H9 (cell line): ENCODE measurements at regions not wholly inside any gene's neighbourhood (a gene's known extent, or its start where the extent isn't known, plus 50 kb on each side); places are given as distances from the start of the nearest gene placed in this dataset.

Experiments
- DNase-seq: peaks from one replicate; pipeline ENCODE4 v3.0.0-alpha.2; 2017
- H2AFZ ChIP-seq: one replicate; pipeline ENCODE4 v1.6.1; 2013; ENCODE audit warnings: mild to moderate bottlenecking, low read length, control low read depth, moderate library complexity
- H2AK5ac ChIP-seq: 2 replicates; pipeline ENCODE4 v1.6.1; 2013; ENCODE audit warnings: low read length, control low read depth, mixed read lengths; ENCODE audit not compliant: insufficient read length
- H2BK120ac ChIP-seq: one replicate; pipeline ENCODE4 v1.6.1; 2013; ENCODE audit warnings: low read depth, mild to moderate bottlenecking, low read length, control low read depth, inconsistent platforms; ENCODE audit not compliant: poor library complexity, severe bottlenecking
- H2BK12ac ChIP-seq: 2 replicates; pipeline ENCODE4 v1.6.1; 2013; ENCODE audit warnings: low read length, control low read depth, mixed read lengths, low read depth; ENCODE audit not compliant: insufficient read length
- H2BK15ac ChIP-seq: 2 replicates; pipeline ENCODE4 v1.6.1; 2013; ENCODE audit warnings: low read depth, low read length, control low read depth
- H2BK20ac ChIP-seq: one replicate; pipeline ENCODE4 v1.6.1; 2013; ENCODE audit warnings: low read depth, mild to moderate bottlenecking, low read length, control low read depth, inconsistent platforms; ENCODE audit not compliant: poor library complexity, severe bottlenecking
- H2BK5ac ChIP-seq: 2 replicates; pipeline ENCODE4 v1.6.1; 2013; ENCODE audit warnings: low read length, control low read depth, mixed read lengths; ENCODE audit not compliant: insufficient read length
- H3K14ac ChIP-seq: 2 replicates; pipeline ENCODE4 v1.6.1; 2013; ENCODE audit warnings: low read length, control low read depth; ENCODE audit not compliant: insufficient read depth
- H3K18ac ChIP-seq: 2 replicates; pipeline ENCODE4 v1.6.1; 2013; ENCODE audit warnings: low read depth, mild to moderate bottlenecking, mixed read lengths, low read length, control low read depth; ENCODE audit not compliant: insufficient read length
- H3K23ac ChIP-seq: 2 replicates; pipeline ENCODE4 v1.6.1; 2013; ENCODE audit warnings: low read length, control low read depth, mixed read lengths, low read depth; ENCODE audit not compliant: insufficient read length
- H3K23me2 ChIP-seq: 2 replicates; pipeline ENCODE4 v1.6.1; 2013; ENCODE audit warnings: low read depth, mild to moderate bottlenecking, mixed read lengths, low read length, control low read depth; ENCODE audit not compliant: insufficient read length, poor library complexity, severe bottlenecking
- H3K27ac ChIP-seq: 2 replicates; pipeline ENCODE4 v1.5.1; 2013; ENCODE audit warnings: low read length, control low read depth, mixed read lengths, low read depth; ENCODE audit not compliant: insufficient read length
- H3K27me3 ChIP-seq: 2 replicates; pipeline ENCODE4 v1.6.1; 2013; ENCODE audit warnings: low read length, control low read depth, inconsistent platforms; ENCODE audit not compliant: insufficient read depth
- H3K4ac ChIP-seq: 2 replicates; pipeline ENCODE4 v1.6.1; 2013; ENCODE audit warnings: low read depth, mild to moderate bottlenecking, control low read depth, inconsistent platforms, low read length, moderate library complexity
- H3K4me1 ChIP-seq: 2 replicates; pipeline ENCODE4 v1.6.1; 2013; ENCODE audit warnings: low read length, control low read depth, inconsistent platforms; ENCODE audit not compliant: insufficient read depth
- H3K4me2 ChIP-seq: 2 replicates; pipeline ENCODE4 v1.6.1; 2013; ENCODE audit warnings: low read length, control low read depth, mixed read lengths; ENCODE audit not compliant: insufficient read length, insufficient read depth
- H3K56ac ChIP-seq: 2 replicates; pipeline ENCODE4 v1.6.1; 2013; ENCODE audit warnings: low read depth, mild to moderate bottlenecking, mixed read lengths, low read length, control low read depth; ENCODE audit not compliant: insufficient read length
- H3K79me1 ChIP-seq: 2 replicates; pipeline ENCODE4 v1.6.1; 2013; ENCODE audit warnings: low read depth, mild to moderate bottlenecking, moderate library complexity, low read length, control low read depth, inconsistent platforms; ENCODE audit not compliant: insufficient read depth, poor library complexity, severe bottlenecking
- H3K79me2 ChIP-seq: 2 replicates; pipeline ENCODE4 v1.6.1; 2013; ENCODE audit warnings: low read length, control low read depth, inconsistent platforms; ENCODE audit not compliant: insufficient read depth
- H3K9ac ChIP-seq: 2 replicates; pipeline ENCODE4 v1.6.1; 2013; ENCODE audit warnings: low read length, control low read depth, mixed read lengths; ENCODE audit not compliant: insufficient read length; ENCODE audit errors: extremely low read depth
- H3K9me3 ChIP-seq: one replicate; pipeline ENCODE4 v1.6.1; 2013; ENCODE audit warnings: low read depth, low read length, inconsistent platforms; ENCODE audit not compliant: control insufficient read depth
- H3T11ph ChIP-seq: one replicate; pipeline ENCODE4 v1.6.1; 2013; ENCODE audit warnings: mild to moderate bottlenecking, low read length, control low read depth, inconsistent platforms
- H4K20me1 ChIP-seq: one replicate; pipeline ENCODE4 v1.6.1; 2013; ENCODE audit not compliant: control insufficient read depth, insufficient read length, insufficient read depth
- H4K5ac ChIP-seq: 2 replicates; pipeline ENCODE4 v1.6.1; 2013; ENCODE audit warnings: low read depth, mild to moderate bottlenecking, mixed read lengths, low read length, control low read depth; ENCODE audit not compliant: insufficient read length
- H4K8ac ChIP-seq: replicated peaks from 2 replicates; pipeline ENCODE4 v1.6.1; 2013; ENCODE audit warnings: low read length, control low read depth, mixed read lengths, low read depth; ENCODE audit not compliant: insufficient read length
- H4K91ac ChIP-seq: 2 replicates; pipeline ENCODE4 v1.6.1; 2013; ENCODE audit warnings: low read depth, mild to moderate bottlenecking, moderate library complexity, mixed read lengths, low read length, control low read depth; ENCODE audit not compliant: insufficient read length
- H3K27ac Mint-ChIP-seq, 3 experiments: 2 replicates in 2 of 3; 3 replicates in 1 of 3; pipeline ENCODE4 v1.8.0; 2020 to 2021; ENCODE audit warnings: mixed read lengths in 3 of 3, mild to moderate bottlenecking in 1 of 3, moderate library complexity in 1 of 3
- H3K27me3 Mint-ChIP-seq: 2 replicates; pipeline ENCODE4 v1.8.0; 2021; ENCODE audit warnings: low read depth, mild to moderate bottlenecking, moderate library complexity, mixed read lengths
- H3K36me3 Mint-ChIP-seq, 3 experiments: 2 replicates in 2 of 3; 3 replicates in 1 of 3; pipeline ENCODE4 v1.8.0; 2020 to 2021; ENCODE audit warnings: low read depth in 3 of 3, mixed read lengths in 3 of 3; ENCODE audit not compliant: insufficient read depth in 1 of 3
- H3K4me1 Mint-ChIP-seq, 2 experiments: 2 replicates each; pipeline ENCODE4 v1.8.0; 2020; ENCODE audit warnings: mixed read lengths in 2 of 2
- H3K4me3 Mint-ChIP-seq, 2 experiments: 2 replicates in 1 of 2; 3 replicates in 1 of 2; pipeline ENCODE4 v1.8.0; 2020 to 2021; ENCODE audit warnings: mild to moderate bottlenecking in 2 of 2, mixed read lengths in 2 of 2, moderate library complexity in 1 of 2
- H3K9me3 Mint-ChIP-seq, 2 experiments: 2 replicates in 1 of 2; 3 replicates in 1 of 2; pipeline ENCODE4 v1.8.0; 2020; ENCODE audit warnings: mild to moderate bottlenecking in 2 of 2, mixed read lengths in 2 of 2, moderate library complexity in 1 of 2
- CTCF ChIP-seq: fragments of 200-600 bp; sonication (generic); conservative IDR thresholded peaks from 3 replicates; pipeline ENCODE4 v1.8.0; 2021; ENCODE audit warnings: antibody characterized with exemption, mild to moderate bottlenecking
- WGBS: extraction: QIAGEN DNeasy Blood & Tissue Kit; methylation state at CpG from one replicate; pipeline ENCODE4 v1.1.7; 2013; ENCODE audit warnings: missing lambda C conversion rate, low lambda C conversion rate, mixed read lengths; ENCODE audit not compliant: insufficient read length; ENCODE audit errors: extremely low coverage; 5-methylcytosine and 5-hydroxymethylcytosine counted together

- Histone ChIP-seq H4K8ac (no peak overlapping the region), H3K18ac (no peak overlapping the region), H3T11ph (no peak overlapping the region), H3K23ac (no peak overlapping the region), H3K4me1 (no peaks in the 10 kb centered on the region), H2BK12ac (no peak overlapping the region), H4K20me1 (no peaks in the 10 kb centered on the region), H3K4me2 (no peak overlapping the region), H2BK120ac (no peak overlapping the region), H2BK20ac (no peak overlapping the region), H3K14ac (no peak overlapping the region), H2AK5ac (no peak overlapping the region), H3K27ac (no peak overlapping the region), H2BK15ac (no peak overlapping the region), H3K9ac (no peak overlapping the region), H3K79me2 (no peaks in the 10 kb centered on the region), H2AFZ (no peak overlapping the region), H4K91ac (no peak overlapping the region), H3K79me1 (no peaks in the 10 kb centered on the region), H4K5ac (no peak overlapping the region), H3K27me3 (no peaks in the 10 kb centered on the region), H3K4ac (no peak overlapping the region), H3K23me2 (no peaks in the 10 kb centered on the region), H3K9me3 (no peaks in the 10 kb centered on the region), H2BK5ac (no peak overlapping the region), H3K56ac (no peak overlapping the region)
- TF ChIP-seq CTCF: no peak
- Mint-ChIP-seq H3K9me3 (no peaks in the 10 kb centered on the region), H3K36me3 (no peaks in the 10 kb centered on the region), H3K4me3 (no peak overlapping the region), H3K27me3 (peaks cover 5% of the 10 kb centered on the region), H3K4me1 (peaks cover 2 to 5% of the 10 kb centered on the region in 2 experiments; a peak in 2 of 4 replicates), H3K27ac (no peak overlapping the region)
- no CpG with 5 or more reads among the region's 4 CpGs for WGBS
- DNase-seq: no peak
These were observed 174.2 kb upstream of the NPVF start for GRCh38 chr7:25402532-25402931.
